HUES48 (cell line): ENCODE measurements at regions not wholly inside any gene's neighbourhood (a gene's known extent, or its start where the extent isn't known, plus 50 kb on each side); places are given as distances from the start of the nearest gene placed in this dataset.
"Not testable (repeated sequence)": the region's sequence is repeated elsewhere in the genome, so short reads cannot be mapped to it uniquely, and the experiment has no call there.

Experiments used
- H3K27ac ChIP-seq: one replicate; pipeline ENCODE4 v1.7.0; 2013; ENCODE audit warnings: low read depth, low read length, inconsistent platforms
- H3K27me3 ChIP-seq: 2 replicates; pipeline ENCODE4 v1.6.1; 2013; ENCODE audit warnings: mild to moderate bottlenecking, low read length; ENCODE audit not compliant: control insufficient read depth, insufficient read depth
- H3K36me3 ChIP-seq: 2 replicates; pipeline ENCODE4 v1.6.1; 2013; ENCODE audit warnings: low read length; ENCODE audit not compliant: control insufficient read depth, insufficient read depth
- H3K4me1 ChIP-seq: 2 replicates; pipeline ENCODE4 v1.6.1; 2013; ENCODE audit warnings: mild to moderate bottlenecking, low read length; ENCODE audit not compliant: control insufficient read depth, insufficient read depth
- H3K4me3 ChIP-seq: 2 replicates; pipeline ENCODE4 v1.5.1; 2013; ENCODE audit warnings: mild to moderate bottlenecking, low read depth, low read length
- H3K9ac ChIP-seq: 2 replicates; pipeline ENCODE4 v1.6.1; 2013; ENCODE audit warnings: mild to moderate bottlenecking, low read depth, low read length, moderate library complexity
- H3K9me3 ChIP-seq: 2 replicates; pipeline ENCODE4 v1.6.1; 2013; ENCODE audit warnings: low read length; ENCODE audit not compliant: control insufficient read depth, insufficient read depth

DNA sequence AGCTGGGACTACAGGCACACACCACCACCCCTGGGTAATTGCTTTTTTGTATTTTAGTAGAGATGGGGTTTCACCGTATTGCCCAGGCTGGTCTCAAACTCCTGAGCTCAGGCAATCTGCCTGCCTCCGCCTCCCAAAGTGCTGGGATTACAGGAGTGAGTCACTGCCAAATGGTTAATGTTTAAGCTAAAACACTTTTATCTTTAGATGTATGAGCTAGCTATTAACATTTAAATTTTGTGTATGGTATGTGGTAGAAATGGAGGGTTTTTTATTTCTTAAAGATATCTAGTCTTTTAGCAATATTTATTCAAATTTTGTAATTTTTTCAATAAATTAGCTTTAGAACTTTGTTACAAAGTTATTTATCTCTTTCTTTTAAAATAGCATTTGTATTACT lies 1659.8 kb upstream of the ADGRL3 start:
- no peak overlapping the region for H3K27ac ChIP-seq
- H3K27me3 ChIP-seq = no peaks in the 10 kb centered on the region
- H3K36me3 ChIP-seq = no peaks in the 10 kb centered on the region
- H3K9ac ChIP-seq = no peak overlapping the region
- no peaks in the 10 kb centered on the region for H3K9me3 ChIP-seq
- no peak overlapping the region for H3K4me3 ChIP-seq
- H3K4me1 ChIP-seq = no peaks in the 10 kb centered on the region

DNA sequence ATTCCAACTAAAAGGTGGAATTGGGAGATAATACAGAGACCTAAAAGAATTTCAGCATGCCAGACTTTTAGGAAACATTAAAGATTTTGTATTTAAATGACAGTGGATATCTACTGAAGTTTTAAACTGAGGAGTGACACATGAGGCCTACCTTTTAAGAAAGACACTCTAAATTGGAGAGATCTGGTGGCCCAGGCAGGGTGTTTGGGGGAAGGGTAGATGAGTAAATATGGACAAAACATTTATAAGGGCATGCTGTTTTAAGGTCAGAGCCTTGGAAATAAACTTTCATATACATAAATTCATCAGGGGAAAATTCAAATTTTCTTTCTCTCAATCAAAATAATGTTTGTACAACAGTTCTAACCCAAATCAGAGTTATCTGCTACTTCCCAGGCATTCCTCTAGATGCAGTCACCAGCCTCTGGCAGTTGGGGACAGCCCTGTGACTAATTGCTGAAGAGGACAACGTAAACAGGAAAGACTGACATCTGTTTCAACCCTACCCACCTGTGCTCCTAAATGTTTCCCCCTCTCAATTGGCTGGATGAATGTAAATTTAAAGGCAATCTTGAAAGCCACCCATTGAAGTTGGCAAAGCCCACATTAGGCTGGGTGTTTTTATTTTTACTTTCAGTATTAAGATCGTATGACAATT lies 1646.9 kb upstream of the ADGRL3 start:
- Histone ChIP-seq H3K4me3 (no peak overlapping the region), H3K4me1 (no peaks in the 10 kb centered on the region), H3K36me3 (no peaks in the 10 kb centered on the region), H3K9me3 (no peaks in the 10 kb centered on the region), H3K27ac (no peak overlapping the region), H3K9ac (no peak overlapping the region), H3K27me3 (no peaks in the 10 kb centered on the region)

DNA sequence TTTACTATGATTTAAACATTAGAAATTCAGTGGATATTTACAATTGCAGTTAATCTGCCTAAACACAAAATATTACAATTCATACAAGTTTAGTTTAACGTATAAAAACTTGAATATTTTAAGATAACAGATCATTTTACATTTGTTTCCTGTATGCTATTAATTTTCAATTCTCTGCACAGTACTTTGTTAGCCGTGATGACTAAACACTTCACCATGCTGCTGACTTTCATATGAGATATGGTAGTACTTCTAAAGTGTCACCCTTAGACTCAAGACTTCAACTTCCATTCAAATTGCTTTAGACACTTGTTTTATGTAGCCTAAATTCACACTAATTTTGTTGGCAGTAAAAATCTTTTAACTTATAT lies 1646.4 kb upstream of the ADGRL3 start:
- no peaks in the 10 kb centered on the region for H3K36me3 ChIP-seq
- H3K9me3 ChIP-seq = no peaks in the 10 kb centered on the region
- H3K27ac ChIP-seq = no peak overlapping the region
- no peaks in the 10 kb centered on the region for H3K4me1 ChIP-seq
- no peaks in the 10 kb centered on the region for H3K27me3 ChIP-seq
- H3K9ac ChIP-seq = no peak overlapping the region
- H3K4me3 ChIP-seq = no peak overlapping the region

DNA sequence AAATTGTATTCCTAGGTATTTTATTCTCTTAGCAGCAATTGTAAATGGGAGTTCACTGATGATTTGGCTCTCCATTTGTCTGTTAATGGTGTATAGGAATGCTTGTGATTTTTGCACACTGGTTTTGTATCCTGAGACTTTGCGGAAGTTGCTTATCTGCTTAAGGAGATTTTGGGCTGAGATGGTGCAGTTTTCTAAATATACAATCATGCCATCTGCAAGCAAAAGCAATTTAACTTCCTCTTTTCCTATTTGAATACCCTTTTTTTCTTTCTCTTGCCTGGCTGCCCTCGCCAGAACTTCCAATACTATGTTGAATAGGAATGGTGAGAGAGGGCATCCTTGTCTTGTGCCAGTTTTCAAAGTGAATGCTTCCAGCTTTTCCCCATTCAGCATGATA lies 1643.9 kb upstream of the ADGRL3 start:
- H3K4me1 ChIP-seq, H3K4me3 ChIP-seq, H3K9ac ChIP-seq, H3K9me3 ChIP-seq, H3K27me3 ChIP-seq, H3K36me3 ChIP-seq, H3K27ac ChIP-seq: not testable (repeated sequence)

DNA sequence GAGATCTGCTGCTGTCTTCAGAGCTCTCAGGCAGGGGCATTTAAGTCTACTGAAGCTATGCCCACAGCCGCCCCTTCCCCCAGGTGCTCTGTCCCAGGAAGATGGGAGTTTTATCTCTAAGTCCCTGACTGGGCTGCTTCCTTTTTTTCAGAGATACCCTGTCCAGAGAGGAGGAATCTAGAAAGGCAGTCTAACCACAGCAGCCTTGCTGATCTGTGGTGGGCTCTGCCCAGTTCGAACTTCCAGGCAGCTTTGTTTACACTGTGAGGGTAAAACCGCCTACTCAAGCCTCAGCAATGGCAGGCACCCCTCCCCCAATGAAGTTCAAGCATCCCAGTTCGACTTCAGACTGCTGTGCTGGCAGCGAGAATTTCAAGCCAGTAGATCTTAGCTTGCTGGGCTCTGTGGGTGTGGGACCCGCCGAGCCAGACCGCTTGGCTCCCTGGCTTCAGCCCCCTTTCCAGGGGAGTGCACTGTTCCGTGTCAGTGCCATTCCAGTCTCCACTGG lies 1639.9 kb upstream of the ADGRL3 start:
- H3K27ac ChIP-seq, H3K9me3 ChIP-seq, H3K9ac ChIP-seq, H3K4me3 ChIP-seq, H3K4me1 ChIP-seq, H3K27me3 ChIP-seq, H3K36me3 ChIP-seq: not testable (repeated sequence)

DNA sequence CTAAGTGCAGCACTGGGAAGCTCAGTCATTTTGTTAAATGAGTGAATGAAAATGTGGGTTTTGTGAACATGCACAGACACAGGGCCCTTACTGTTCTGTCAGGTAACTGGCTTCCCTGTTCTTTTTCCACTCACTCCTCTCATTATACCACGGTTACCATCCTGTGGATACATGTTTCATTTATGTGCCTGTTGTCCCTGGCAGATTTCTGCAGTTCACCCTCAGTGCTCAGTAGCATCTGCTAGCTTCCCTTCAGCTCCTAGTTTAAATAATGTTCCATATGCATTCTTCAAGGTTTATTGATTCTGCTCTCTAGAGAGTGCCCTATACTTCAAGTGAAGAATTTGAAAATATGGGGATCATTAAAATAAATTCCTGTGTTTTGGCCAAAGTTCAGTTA lies 1634.3 kb upstream of the ADGRL3 start:
- Histone ChIP-seq H3K4me1 (no peaks in the 10 kb centered on the region), H3K36me3 (no peaks in the 10 kb centered on the region), H3K27me3 (no peaks in the 10 kb centered on the region), H3K9me3 (no peaks in the 10 kb centered on the region), H3K27ac (no peak overlapping the region), H3K4me3 (no peak overlapping the region), H3K9ac (no peak overlapping the region)

DNA sequence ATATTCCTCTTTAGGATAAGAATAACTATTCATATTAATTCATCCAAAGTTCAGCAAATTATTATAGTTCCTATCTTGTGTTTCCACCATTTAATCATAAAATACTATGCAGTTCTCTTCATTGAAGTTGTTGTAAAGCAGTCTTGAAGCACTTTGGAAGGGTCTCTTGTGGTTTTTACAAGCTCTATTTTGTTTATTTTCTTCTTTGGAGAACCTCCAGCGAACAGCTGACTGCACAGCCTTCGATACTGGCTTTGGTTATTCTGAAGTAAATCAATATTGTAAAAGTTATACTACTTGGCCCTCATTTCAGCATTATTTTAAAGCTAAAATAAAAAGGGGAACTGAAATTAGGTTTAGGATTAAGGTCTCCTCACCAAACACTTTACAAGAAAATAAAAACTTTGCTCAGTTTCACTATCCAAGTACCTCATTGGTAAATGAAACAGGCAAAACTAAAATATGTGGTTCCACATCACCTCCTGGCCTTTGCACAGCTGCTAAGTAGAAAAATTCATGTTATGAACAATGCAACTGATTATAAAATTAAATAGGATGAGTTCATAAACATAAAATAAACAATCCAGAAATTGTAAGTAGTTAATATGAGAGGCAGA lies 1629.2 kb upstream of the ADGRL3 start:
- no peak overlapping the region for H3K27ac ChIP-seq
- H3K4me1 ChIP-seq = no peaks in the 10 kb centered on the region
- H3K36me3 ChIP-seq = no peaks in the 10 kb centered on the region
- H3K9me3 ChIP-seq = no peaks in the 10 kb centered on the region
- H3K4me3 ChIP-seq = no peak overlapping the region
- H3K27me3 ChIP-seq = no peaks in the 10 kb centered on the region
- H3K9ac ChIP-seq = no peak overlapping the region

DNA sequence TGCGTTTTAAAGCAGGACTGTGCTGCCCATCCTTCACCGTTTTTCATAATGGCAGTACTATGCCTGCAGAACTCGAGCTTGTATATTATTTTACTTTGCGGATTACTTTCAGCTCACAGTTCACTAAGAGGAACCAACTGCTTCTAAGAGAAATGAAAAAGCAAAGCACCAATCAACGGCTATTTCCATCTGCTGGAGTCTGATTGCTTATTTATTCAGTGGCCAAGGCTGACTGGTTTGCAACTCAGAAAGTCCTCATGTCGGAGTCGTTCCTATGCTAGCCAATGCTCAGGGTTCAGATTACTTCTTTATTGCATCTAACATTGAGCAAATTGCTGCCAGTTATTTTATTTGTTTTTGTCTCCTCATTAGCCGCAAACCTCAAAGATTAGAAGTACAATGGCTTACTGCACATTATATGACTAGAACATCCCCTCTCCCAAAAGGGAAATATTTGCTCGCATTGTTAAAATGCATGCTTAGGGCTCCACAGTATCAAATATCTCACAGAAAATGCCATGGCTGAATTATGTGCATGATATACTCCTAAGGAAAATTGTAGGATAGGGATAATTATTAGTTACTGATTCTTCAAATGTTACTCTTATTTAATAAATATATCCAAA lies 1628.2 kb upstream of the ADGRL3 start:
- H3K9ac ChIP-seq = no peak overlapping the region
- H3K27ac ChIP-seq = no peak overlapping the region
- no peaks in the 10 kb centered on the region for H3K4me1 ChIP-seq
- no peaks in the 10 kb centered on the region for H3K9me3 ChIP-seq
- no peak overlapping the region for H3K4me3 ChIP-seq
- no peaks in the 10 kb centered on the region for H3K36me3 ChIP-seq
- H3K27me3 ChIP-seq = no peaks in the 10 kb centered on the region

DNA sequence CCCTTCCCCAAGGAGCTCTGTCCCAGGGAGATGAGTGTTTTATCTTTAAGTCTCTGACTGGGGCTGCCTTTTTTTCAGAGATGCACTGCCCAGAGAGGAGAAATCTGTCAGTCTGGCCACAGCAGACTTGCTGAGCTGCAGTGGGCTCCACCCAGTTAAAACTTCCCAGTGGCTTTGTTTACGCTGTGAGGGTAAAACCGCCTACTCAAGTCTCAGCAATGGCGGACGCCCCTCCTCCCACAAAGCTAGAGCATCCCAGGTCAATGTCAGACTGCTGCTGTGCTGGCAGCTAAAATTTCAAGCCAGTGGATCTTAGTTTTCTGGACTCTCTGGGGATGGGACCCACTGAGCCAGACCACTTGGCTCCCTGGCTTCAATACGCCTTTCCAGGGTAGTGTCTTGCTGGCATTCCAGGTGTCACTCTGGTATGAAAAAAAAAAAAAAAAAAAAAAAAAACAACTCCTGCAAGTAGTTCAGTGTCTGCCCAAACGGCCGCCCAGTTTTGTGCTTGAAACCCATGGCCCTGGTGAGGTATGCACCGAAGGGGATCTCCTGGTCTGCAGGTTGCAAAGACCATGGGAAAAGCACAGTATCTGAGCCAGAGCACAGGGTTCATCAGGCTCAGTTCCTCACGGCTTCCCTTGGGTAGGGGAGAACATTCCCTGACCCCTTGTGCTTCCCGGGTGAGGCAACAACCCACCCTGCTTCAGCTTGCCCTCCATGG lies 1616.1 kb upstream of the ADGRL3 start:
- H3K9ac ChIP-seq = no peak overlapping the region

DNA sequence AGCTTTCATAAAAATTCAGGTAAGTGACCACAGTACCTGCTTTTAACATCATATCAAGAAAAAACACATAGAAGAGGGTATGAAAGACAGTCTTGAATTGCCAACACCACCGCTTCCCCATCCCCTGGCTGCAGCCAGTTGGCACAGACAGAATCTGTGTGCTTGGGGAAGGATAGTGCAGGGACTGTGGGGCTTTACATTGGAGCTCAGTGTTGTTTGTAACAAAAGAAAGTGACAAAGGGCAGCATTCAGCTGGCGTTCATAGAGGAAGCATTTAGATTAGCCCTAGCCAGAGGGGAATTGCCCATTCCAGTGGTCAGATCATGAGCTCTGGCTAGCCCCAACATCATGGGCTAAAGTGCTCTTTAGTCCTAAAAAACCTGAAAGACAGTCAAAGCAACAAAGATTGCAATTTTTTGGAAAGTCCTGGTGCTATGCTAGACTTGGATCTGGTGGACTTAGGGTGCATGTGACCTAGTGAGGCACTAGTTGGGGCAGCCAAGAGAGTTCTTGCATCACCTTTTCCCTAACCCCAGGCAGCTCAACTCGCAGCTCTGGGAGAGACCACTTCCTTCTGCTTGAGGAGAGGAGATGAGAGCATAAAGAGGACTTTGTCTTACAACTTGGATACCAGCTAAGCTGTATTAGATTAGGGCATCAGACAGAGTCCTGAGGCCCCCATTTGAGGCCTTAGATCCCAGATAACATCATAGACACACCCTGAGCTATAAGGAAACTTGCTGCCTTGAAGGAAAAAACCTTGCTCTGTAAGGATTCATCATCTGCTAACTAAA lies 1602.4 kb upstream of the ADGRL3 start:
- no peaks in the 10 kb centered on the region for H3K4me1 ChIP-seq
- no peaks in the 10 kb centered on the region for H3K9me3 ChIP-seq
- no peak overlapping the region for H3K4me3 ChIP-seq
- no peaks in the 10 kb centered on the region for H3K36me3 ChIP-seq
- H3K27ac ChIP-seq = no peak overlapping the region
- H3K27me3 ChIP-seq = no peaks in the 10 kb centered on the region
- H3K9ac ChIP-seq = no peak overlapping the region

More for the DNA sequence above, 1616.1 kb upstream of the ADGRL3 start:
- Histone ChIP-seq H3K4me1 (no peaks in the 10 kb centered on the region), H3K27ac (no peak overlapping the region), H3K9me3 (no peaks in the 10 kb centered on the region), H3K4me3 (no peak overlapping the region), H3K27me3 (no peaks in the 10 kb centered on the region), H3K36me3 (no peaks in the 10 kb centered on the region)
